ENCODE measurements at regions not wholly inside any gene's neighbourhood (a gene's known extent, or its start where the extent isn't known, plus 50 kb on each side); places are given as distances from the start of the nearest gene placed in this dataset.

DNA sequence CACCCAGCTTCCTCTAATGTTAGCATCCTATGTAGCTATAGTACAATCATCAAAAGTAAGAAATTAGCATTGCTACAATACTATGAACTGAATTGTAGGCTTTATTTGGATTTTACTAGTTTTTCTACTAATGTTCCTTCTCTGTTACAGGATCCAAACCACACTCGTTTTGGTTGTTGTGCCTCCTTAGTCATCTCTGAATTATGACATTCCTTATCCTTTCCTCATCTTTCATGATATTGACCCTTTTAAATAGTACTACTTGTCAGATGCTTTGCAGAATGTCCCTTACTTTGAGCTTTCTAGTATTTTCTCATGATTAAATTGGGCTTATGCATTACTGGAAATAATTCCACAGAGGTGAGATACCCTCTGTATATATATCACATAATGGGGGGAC, 265.4 kb downstream of the VPS13C start:
- TF ChIP-seq POLR2A (IDR thresholded peaks at IDR 0.05) = no peak
- TF ChIP-seq, protein P1, sequence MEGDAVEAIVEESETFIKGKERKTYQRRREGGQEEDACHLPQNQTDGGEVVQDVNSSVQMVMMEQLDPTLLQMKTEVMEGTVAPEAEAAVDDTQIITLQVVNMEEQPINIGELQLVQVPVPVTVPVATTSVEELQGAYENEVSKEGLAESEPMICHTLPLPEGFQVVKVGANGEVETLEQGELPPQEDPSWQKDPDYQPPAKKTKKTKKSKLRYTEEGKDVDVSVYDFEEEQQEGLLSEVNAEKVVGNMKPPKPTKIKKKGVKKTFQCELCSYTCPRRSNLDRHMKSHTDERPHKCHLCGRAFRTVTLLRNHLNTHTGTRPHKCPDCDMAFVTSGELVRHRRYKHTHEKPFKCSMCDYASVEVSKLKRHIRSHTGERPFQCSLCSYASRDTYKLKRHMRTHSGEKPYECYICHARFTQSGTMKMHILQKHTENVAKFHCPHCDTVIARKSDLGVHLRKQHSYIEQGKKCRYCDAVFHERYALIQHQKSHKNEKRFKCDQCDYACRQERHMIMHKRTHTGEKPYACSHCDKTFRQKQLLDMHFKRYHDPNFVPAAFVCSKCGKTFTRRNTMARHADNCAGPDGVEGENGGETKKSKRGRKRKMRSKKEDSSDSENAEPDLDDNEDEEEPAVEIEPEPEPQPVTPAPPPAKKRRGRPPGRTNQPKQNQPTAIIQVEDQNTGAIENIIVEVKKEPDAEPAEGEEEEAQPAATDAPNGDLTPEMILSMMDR (IDR thresholded peaks at IDR 0.05) = no peak
